Stimulated activated CD4-positive, alpha-beta T cell treated with anti-CD3 and anti-CD28 coated beads, Interleukin-4, amount 100 ng/mL, for 4 hours (primary cell): ENCODE measurements at regions not wholly inside any gene's neighbourhood (a gene's known extent, or its start where the extent isn't known, plus 50 kb on each side); places are given as distances from the start of the nearest gene placed in this dataset.

Source experiments
- DNase-seq, 2 experiments: peaks; one replicate each; pipeline ENCODE4 v3.0.0-alpha.2; 2020

- no peak for DNase-seq
Observed at GRCh38 chr14:83491091-83491490, 1957.4 kb upstream of the SEL1L start.

- DNase-seq = no peak
Observed at GRCh38 chr14:83520837-83521236, 1987.2 kb upstream of the SEL1L start.

- no peak for DNase-seq
Observed at GRCh38 chr14:83529531-83529930, 1995.9 kb upstream of the SEL1L start.

GRCh38 chr14:83533734-83534133 lies 1996.2 kb upstream of the FLRT2 start:
- DNase-seq = no peak

GRCh38 chr14:83534995-83535394 lies 1994.9 kb upstream of the FLRT2 start:
- DNase-seq = no peak

GRCh38 chr14:83535444-83535843 lies 1994.5 kb upstream of the FLRT2 start:
- no peak for DNase-seq

- DNase-seq = no peak
Observed at GRCh38 chr14:83541147-83541546, 1988.8 kb upstream of the FLRT2 start.

GRCh38 chr14:83548061-83548839 lies 1981.7 kb upstream of the FLRT2 start:
- DNase-seq = no peak

- no peak for DNase-seq
Observed at GRCh38 chr14:83556065-83556464, 1973.9 kb upstream of the FLRT2 start.

- DNase-seq = no peak
Observed at GRCh38 chr14:83556746-83557453, 1973.0 kb upstream of the FLRT2 start.

GRCh38 chr14:83558946-83559345 lies 1971.0 kb upstream of the FLRT2 start:
- no peak for DNase-seq

- no peak for DNase-seq
Observed at GRCh38 chr14:83559721-83560120, 1970.2 kb upstream of the FLRT2 start.

GRCh38 chr14:83561261-83561660 lies 1968.7 kb upstream of the FLRT2 start:
- no peak for DNase-seq

GRCh38 chr14:83566567-83566966 lies 1963.4 kb upstream of the FLRT2 start:
- no peak for DNase-seq

- no peak for DNase-seq
Observed at GRCh38 chr14:83568141-83568540, 1961.8 kb upstream of the FLRT2 start.

GRCh38 chr14:83575301-83575700 lies 1954.6 kb upstream of the FLRT2 start:
- DNase-seq = no peak

- no peak for DNase-seq
Observed at GRCh38 chr14:83583201-83583600, 1946.7 kb upstream of the FLRT2 start.

GRCh38 chr14:83594874-83595273 lies 1935.1 kb upstream of the FLRT2 start:
- no peak for DNase-seq

- no peak for DNase-seq
Observed at GRCh38 chr14:83607682-83608081, 1922.3 kb upstream of the FLRT2 start.

- DNase-seq = no peak
Observed at GRCh38 chr14:83611491-83611890, 1918.5 kb upstream of the FLRT2 start.

GRCh38 chr14:83611906-83612390 lies 1918.0 kb upstream of the FLRT2 start:
- DNase-seq = no peak

GRCh38 chr14:83614956-83615355 lies 1915.0 kb upstream of the FLRT2 start:
- no peak for DNase-seq

GRCh38 chr14:83624541-83624940 lies 1905.4 kb upstream of the FLRT2 start:
- no peak for DNase-seq

GRCh38 chr14:83632375-83632774 lies 1897.6 kb upstream of the FLRT2 start:
- DNase-seq = no peak
